Islet of Langerhans (tissue), 1 donor: ENCODE measurements at regions not wholly inside any gene's neighbourhood (a gene's known extent, or its start where the extent isn't known, plus 50 kb on each side); places are given as distances from the start of the nearest gene placed in this dataset.
"Not testable (repeated sequence)": the region's sequence is repeated elsewhere in the genome, so short reads cannot be mapped to it uniquely, and the experiment has no call there.

ENCODE experiments used
- FAIRE-seq: peaks from one replicate; lab custom pipeline; 2011; peaks lifted over from hg19 to GRCh38; lab: Jason Lieb, UNC

DNA sequence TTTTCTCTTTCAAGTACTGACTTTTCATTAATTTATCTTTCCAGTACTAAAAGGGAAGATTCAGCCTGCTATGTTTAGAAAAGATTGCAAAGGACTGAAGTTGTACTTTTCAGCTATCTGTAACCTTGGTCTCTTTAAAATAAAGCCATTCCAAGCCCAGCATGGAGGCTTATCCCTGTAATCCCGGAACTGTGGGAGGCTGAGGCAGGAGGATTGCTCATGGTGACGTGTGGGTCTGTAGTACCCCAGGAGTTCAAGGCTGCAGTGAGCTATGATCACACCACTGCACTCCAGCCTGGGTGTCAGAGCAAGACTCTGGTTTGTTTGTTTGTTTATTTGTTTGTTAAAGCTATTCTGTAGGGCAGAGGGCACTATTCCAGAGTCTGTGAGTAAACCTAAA, 50.6 kb upstream of the TMEM170B start:
- FAIRE-seq: no peak

DNA sequence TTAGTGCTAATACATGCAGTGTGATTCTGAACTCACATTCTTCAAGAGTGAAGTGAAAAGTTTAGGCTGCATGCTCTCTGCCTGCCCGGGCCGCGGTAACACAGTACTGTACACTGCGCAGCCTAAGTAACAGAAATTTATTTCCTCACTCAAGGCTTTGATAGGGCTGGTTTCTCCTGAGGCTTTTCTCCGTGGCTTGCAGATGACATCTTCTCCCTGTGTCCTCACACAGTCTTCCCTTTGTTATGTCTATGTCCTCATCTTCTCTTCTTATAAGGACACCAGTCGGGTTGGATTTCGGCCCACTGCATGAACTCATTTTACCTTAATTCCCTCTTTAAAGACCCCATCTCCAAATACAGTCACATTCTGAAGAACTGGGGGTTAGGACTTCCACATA, 51.1 kb upstream of the TMEM170B start:
- no peak for FAIRE-seq

GRCh38 chr6:11486051-11486450, 51.5 kb upstream of the TMEM170B start:
- FAIRE-seq: no peak

DNA sequence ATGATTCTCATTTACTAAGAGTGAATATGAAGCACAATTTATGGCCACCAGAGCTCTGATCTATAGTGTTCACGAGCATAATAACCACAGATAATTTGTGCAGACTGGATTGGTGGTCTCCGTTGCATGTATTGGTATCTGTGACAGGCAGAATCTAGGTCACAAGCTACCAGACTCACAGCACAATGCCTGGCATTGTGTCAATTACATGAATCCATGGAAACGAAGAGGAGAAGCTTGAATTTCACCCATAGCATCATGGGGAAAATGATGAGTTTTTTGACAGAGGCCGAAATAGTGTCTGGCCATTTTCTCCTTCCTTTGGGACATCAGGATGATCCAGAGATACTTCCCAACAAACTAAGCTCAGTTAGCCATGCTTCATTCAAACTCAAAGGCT, 52.3 kb upstream of the TMEM170B start:
- no peak for FAIRE-seq

DNA sequence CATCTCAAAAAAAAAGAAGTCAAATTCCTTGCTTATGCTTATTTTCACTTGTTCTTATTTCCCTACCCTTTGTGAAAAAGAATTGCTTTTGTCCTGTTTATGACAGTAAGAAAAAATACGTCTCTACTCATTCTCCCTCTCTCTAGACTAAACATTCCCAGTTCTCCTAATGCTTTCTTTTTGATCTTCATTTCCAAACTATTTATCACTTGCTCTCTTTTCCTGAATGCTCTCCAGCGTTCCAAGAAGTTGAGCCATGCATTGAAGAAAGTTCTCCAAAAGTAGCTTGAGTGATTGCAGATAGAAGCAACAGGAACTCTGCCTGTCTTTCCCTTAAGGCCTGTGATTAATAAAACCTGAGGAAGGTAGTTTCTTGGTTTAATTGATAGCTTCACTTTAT, 53.1 kb upstream of the TMEM170B start:
- no peak for FAIRE-seq

GRCh38 chr6:11482616-11483015, 54.9 kb upstream of the TMEM170B start:
- FAIRE-seq: no peak

GRCh38 chr6:11480541-11480940, 57.0 kb upstream of the TMEM170B start:
- no peak for FAIRE-seq

DNA sequence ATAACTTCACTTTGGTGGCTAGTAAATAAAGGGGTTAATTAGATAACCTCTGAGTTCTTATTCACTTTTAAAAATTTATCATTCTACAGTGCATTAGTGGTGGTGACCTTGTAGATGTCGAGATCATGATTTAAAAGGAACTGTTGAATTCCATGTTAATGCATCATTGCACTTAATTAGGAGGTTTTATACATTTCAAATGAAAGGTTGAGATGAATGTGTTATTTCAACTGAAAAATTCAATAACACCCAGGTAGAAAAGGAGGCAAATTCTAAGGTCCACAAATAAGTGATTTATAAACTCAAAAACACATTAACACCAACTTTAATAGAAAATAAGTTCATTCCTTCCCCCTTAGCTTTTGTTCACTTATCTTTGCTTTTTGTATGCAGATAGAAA, 58.3 kb upstream of the TMEM170B start:
- no peak for FAIRE-seq

- no peak for FAIRE-seq
Observed at GRCh38 chr6:11478586-11478985, 59.0 kb upstream of the TMEM170B start.

GRCh38 chr6:11475016-11475415, 62.5 kb upstream of the TMEM170B start:
- no peak for FAIRE-seq

GRCh38 chr6:11473008-11473740, 64.4 kb upstream of the TMEM170B start:
- FAIRE-seq: no peak

DNA sequence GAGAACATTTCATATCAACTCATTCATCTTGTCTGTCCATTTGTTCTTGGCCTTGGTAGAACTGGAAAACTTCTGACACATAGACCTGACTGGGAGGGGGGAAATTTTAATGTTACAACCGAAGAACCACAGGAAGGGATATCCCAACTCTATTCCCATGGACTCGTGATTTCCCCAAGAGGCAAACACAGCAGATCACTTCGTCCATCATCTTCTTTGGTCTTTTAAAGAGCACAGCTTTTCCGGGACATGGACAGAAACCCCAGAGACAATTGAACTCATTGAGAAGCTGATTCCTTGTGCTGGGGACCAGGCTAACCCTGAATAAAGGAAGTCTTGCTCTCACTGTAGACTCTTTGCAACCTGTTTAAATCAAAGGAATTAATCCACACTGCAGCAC, 66.3 kb upstream of the TMEM170B start:
- no peak for FAIRE-seq

DNA sequence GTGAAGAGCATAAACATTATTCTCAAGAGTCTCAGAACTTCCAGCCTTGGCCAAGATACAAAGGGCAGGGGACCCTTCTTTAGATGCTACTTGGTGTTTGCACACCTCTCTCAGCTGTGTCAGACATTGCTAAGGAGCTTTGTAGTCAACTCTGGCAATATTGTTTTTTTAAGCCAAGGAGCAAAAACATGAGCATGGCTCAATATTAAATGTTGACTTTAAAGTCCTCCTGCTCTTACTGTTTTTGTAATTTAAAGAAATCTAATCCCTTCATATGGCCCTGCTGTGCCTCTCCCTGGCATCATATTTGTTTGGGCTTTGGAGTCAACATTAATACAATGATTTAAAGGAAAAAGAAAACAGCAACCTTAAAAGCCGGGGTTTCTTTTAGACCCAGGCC, 67.9 kb upstream of the TMEM170B start:
- FAIRE-seq: no peak

- not testable (repeated sequence) for FAIRE-seq
Observed at GRCh38 chr6:11468271-11468670, 69.3 kb upstream of the TMEM170B start.

- FAIRE-seq: no peak
Observed at GRCh38 chr6:11467364-11467763, 70.2 kb upstream of the TMEM170B start.

- no peak for FAIRE-seq
Observed at GRCh38 chr6:11463398-11463780, 74.2 kb upstream of the TMEM170B start.

DNA sequence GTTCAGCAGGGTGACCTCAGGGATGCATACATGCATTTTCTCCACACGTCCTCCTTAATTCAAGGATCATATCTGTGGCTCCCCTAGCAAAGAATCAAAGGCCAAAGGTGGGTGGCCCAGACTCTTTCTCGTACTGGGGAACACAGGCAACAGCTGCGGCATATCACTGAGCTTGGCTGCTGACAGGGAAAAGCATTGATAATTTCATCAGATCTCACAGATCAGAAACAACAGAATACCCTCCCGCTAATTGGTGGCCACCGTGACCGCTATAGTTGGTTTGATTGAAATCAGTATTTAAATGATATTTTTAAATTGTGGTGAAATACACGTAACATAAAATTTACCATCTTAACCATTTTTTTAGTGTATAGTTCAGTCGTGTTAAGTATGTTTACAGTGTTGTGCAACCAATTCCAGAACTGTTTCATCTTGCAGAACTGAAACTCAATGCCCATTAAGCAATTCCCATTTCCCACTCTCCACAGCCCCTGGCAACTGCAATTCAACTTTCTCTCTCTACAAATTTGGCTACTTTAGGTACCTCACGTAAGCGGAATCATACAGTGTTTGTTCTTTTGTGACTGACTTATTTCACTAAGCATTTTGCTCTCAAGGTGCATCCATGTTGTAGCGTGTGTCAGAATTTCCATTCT, 74.7 kb upstream of the TMEM170B start:
- FAIRE-seq: no peak

DNA sequence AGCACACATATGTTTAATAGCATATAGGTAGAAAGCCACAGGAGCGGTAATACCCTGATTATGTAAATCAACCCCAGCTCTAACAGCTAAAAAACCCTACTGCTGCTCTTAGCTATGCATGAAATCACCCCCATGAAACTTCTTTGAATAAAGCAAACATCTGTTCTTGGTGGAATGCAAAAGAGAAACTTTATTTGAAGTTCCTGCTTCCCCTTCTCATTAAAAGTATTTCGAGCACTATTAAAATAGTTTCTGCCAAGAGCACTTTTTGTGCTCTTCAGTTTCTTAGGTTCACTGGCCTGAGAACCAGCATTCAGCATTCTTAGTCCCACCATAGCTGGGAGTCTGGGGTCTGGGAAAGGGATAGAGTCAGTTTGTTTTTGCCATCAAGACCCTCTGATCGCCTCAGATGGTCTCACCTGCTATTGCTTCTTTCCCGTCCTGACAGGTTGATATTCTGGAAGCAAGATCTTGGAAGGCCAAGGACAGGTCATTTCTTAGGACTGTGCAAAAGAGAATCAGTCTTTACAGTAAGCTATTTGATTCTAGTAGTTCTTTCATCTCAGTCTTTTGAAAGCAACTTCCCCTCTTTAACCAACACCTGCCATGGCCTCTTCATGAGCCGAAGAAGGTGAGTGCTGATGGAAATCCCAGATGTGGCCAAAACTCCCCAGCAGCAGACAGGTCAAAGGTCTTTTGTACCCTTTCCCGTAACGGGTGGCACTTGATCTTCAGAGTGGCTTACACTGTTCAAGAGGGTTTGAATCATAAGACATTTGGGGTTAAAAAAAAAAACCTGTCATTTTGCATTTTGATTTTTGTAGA, 76.5 kb upstream of the TMEM170B start:
- FAIRE-seq: no peak

- no peak for FAIRE-seq
Observed at GRCh38 chr6:11460001-11460668, 77.4 kb upstream of the TMEM170B start.

- no peak for FAIRE-seq
Observed at GRCh38 chr6:11459079-11459610, 78.4 kb upstream of the TMEM170B start.

DNA sequence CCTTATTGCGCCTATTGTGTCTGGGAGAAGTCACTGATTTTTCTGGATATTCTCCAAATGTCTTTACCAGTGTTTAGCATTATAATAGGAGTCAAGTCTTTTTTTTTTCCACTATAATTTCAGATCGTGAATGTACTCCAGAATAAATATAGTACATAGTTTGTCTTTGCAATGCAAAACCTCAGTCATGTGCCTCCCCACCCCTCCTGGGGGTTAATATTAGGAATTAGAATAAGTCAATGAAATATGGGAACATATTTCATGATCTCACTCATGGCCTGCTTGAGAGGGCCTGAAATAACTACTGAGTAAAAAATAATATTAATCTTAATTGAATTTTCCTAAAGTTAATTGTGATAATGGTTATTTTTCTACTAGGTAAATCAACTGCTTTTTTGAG, 79.0 kb upstream of the TMEM170B start:
- no peak for FAIRE-seq

GRCh38 chr6:11457422-11457821, 80.1 kb upstream of the TMEM170B start:
- FAIRE-seq: not testable (repeated sequence)
